HCT116 (cell line): ENCODE measurements at regions not wholly inside any gene's neighbourhood (a gene's known extent, or its start where the extent isn't known, plus 50 kb on each side); places are given as distances from the start of the nearest gene placed in this dataset.

Source experiments
- ATAC-seq: fragments of 200-7000 bp; cut with Tn5 transposase; 2 replicates; pipeline ENCODE4 v1.9.1; 2020; ENCODE audit warnings: mild to moderate bottlenecking, moderate library complexity
- BruUV-seq: library from RNA; stranded (reverse); fragments of 400-500 nt; replicated peaks from 2 replicates; lab custom pipeline; 2021; lab: Mats Ljungman, UMichigan
- CTCF ChIA-PET: fragments of 300-600 bp; sonication (Branson Sonifier 250); formaldehyde crosslinking; loops from one replicate; lab custom pipeline; 2021; ENCODE audit warnings: antibody characterized with exemption; lab: Charles Lee
- POLR2A ChIA-PET: fragments of 300-600, 350-600 bp; sonication (Branson Sonifier 250); formaldehyde crosslinking; loops from one replicate; lab custom pipeline; 2021; ENCODE audit warnings: antibody characterized with exemption; lab: Charles Lee
- RAD21 ChIA-PET, 2 experiments: fragments of 300-600 bp; sonication (Branson Sonifier 250); formaldehyde crosslinking; loops; one replicate each; lab custom pipeline; 2023; ENCODE audit warnings: low total read pairs in 2 of 2; ENCODE audit not compliant: uncharacterized antibody in 2 of 2, unreplicated experiment in 2 of 2, low non-redundant PET in 1 of 2; lab: Charles Lee
- DNase-seq: peaks from one replicate; pipeline ENCODE4 v3.0.0-alpha.2; 2010; ENCODE audit warnings: low read depth, low spot score
- H2AFZ ChIP-seq: fragments of 200-600 bp; shearing (Covaris generic), sonication (generic); 2 replicates; pipeline ENCODE4 v1.6.1; 2017; ENCODE audit warnings: low read depth, mixed run types, mixed read lengths, antibody characterized with exemption, low read length; ENCODE audit not compliant: poor library complexity, severe bottlenecking
- H3K27ac ChIP-seq: 2 replicates; pipeline ENCODE4 v1.5.1; 2012; ENCODE audit warnings: low read depth, low read length
- H3K27me3 ChIP-seq: fragments of 200-600 bp; sonication (generic); 2 replicates; pipeline ENCODE4 v1.6.1; 2016; ENCODE audit warnings: mixed run types, low read length, mixed read lengths; ENCODE audit not compliant: insufficient read depth
- H3K36me3 ChIP-seq, 2 experiments: fragments of 200-500 bp in 1 of 2; fragments of 200-600 bp in 1 of 2; sonication (Bioruptor generic) in 1 of 2; sonication (generic) in 1 of 2; 2 replicates each; pipeline versions ENCODE4 v1.5.1 to v1.6.1; 2014 to 2016; ENCODE audit warnings: low read length in 2 of 2, inconsistent platforms in 1 of 2, mixed read lengths in 1 of 2, mixed run types in 1 of 2; ENCODE audit not compliant: insufficient read depth in 2 of 2, control insufficient read depth in 1 of 2
- H3K4me1 ChIP-seq, 2 experiments: fragments of 200-600 bp in 1 of 2; sonication (generic) in 1 of 2; 2 replicates each; pipeline versions ENCODE4 v1.5.1 to v1.6.1; 2012 to 2017; ENCODE audit warnings: low read length in 2 of 2, inconsistent platforms in 1 of 2, mild to moderate bottlenecking in 1 of 2, mixed read lengths in 1 of 2, mixed run types in 1 of 2, moderate library complexity in 1 of 2; ENCODE audit not compliant: insufficient read depth in 2 of 2, control insufficient read depth in 1 of 2
- H3K4me2 ChIP-seq: fragments of 200-600 bp; sonication (generic); 2 replicates; pipeline ENCODE4 v1.6.1; 2017; ENCODE audit warnings: mixed run types, low read length, mixed read lengths
- H3K4me3 ChIP-seq, 2 experiments: fragments of 200-600 bp in 1 of 2; sonication (generic) in 1 of 2; replicated peaks in 1 of 2; 2 replicates each; pipeline ENCODE4 v1.5.1; 2011 to 2016; ENCODE audit warnings: low read length in 2 of 2, control low read depth in 1 of 2, low read depth in 1 of 2, mild to moderate bottlenecking in 1 of 2, mixed read lengths in 1 of 2, mixed run types in 1 of 2
- H3K79me2 ChIP-seq: fragments of 200-600 bp; sonication (generic); 2 replicates; pipeline ENCODE4 v1.6.1; 2017; ENCODE audit warnings: mild to moderate bottlenecking, mixed run types, low read length, moderate library complexity, mixed read lengths; ENCODE audit not compliant: insufficient read depth
- H3K9ac ChIP-seq: fragments of 200-600 bp; sonication (generic); 2 replicates; pipeline ENCODE4 v1.6.1; 2016; ENCODE audit warnings: low read length, mixed read lengths
- H3K9me2 ChIP-seq: fragments of 200-600 bp; sonication (generic), shearing (Covaris generic); 2 replicates; pipeline ENCODE4 v1.6.1; 2017; ENCODE audit warnings: mixed run types, mild to moderate bottlenecking, moderate library complexity; ENCODE audit not compliant: insufficient read depth
- H3K9me3 ChIP-seq, 2 experiments: fragments of 200-500 bp in 1 of 2; fragments of 200-600 bp in 1 of 2; sonication (Bioruptor generic) in 1 of 2; sonication (generic) in 1 of 2; 2 replicates each; pipeline ENCODE4 v1.6.1; 2014 to 2017; ENCODE audit warnings: low read length in 2 of 2, mixed read lengths in 2 of 2, inconsistent platforms in 1 of 2, low read depth in 1 of 2, mild to moderate bottlenecking in 1 of 2, mixed run types in 1 of 2, moderate library complexity in 1 of 2; ENCODE audit not compliant: control insufficient read depth in 1 of 2, insufficient read depth in 1 of 2
- H4K20me1 ChIP-seq: fragments of 200-600 bp; sonication (generic), shearing (Covaris generic); 2 replicates; pipeline ENCODE4 v1.6.1; 2017; ENCODE audit warnings: mixed run types, mild to moderate bottlenecking, moderate library complexity; ENCODE audit not compliant: insufficient read depth
- CBX3 ChIP-seq: IDR thresholded peaks from 2 replicates; pipeline ENCODE4 v1.6.1; 2012; ENCODE audit warnings: low read depth
- CEBPB ChIP-seq: IDR thresholded peaks from 2 replicates; pipeline ENCODE4 v1.6.1; 2012; ENCODE audit warnings: low read depth
- ELF1 ChIP-seq: IDR thresholded peaks from 2 replicates; pipeline ENCODE4 v1.6.1; 2012; ENCODE audit warnings: low read depth, borderline replicate concordance
- EZH2phosphoT487 ChIP-seq: fragments of 200-600 bp; IDR thresholded peaks from 2 replicates; pipeline ENCODE4 v1.6.1; 2018; ENCODE audit warnings: antibody characterized with exemption, borderline replicate concordance
- JUND ChIP-seq: IDR thresholded peaks from 2 replicates; pipeline ENCODE4 v1.6.1; 2012
- POLR2A ChIP-seq: IDR thresholded peaks from 2 replicates; pipeline ENCODE4 v1.7.0; 2011; ENCODE audit warnings: borderline replicate concordance; ENCODE audit not compliant: insufficient read depth, insufficient read length; ENCODE audit errors: extremely low read depth
- POLR2AphosphoS5 ChIP-seq: IDR thresholded peaks from 2 replicates; pipeline ENCODE4 v1.6.1; 2011; ENCODE audit warnings: mild to moderate bottlenecking, low read depth, low read length, moderate library complexity
- RAD21 ChIP-seq: IDR thresholded peaks from 2 replicates; pipeline ENCODE4 v1.6.1; 2012; ENCODE audit warnings: low read depth, mild to moderate bottlenecking
- SIN3A ChIP-seq: IDR thresholded peaks from 2 replicates; pipeline ENCODE4 v1.6.1; 2012; ENCODE audit warnings: low read depth
- SP1 ChIP-seq: IDR thresholded peaks from 2 replicates; pipeline ENCODE4 v1.6.1; 2012; ENCODE audit warnings: low read depth
- YY1 ChIP-seq: IDR thresholded peaks from 2 replicates; pipeline ENCODE4 v1.6.1; 2011; ENCODE audit warnings: low read length, low read depth, moderate library complexity, mild to moderate bottlenecking; ENCODE audit not compliant: insufficient replicate concordance; ENCODE audit errors: extremely low read depth
- ZFX ChIP-seq: fragments of 450-650 bp; IDR thresholded peaks from 2 replicates; pipeline ENCODE4 v1.6.1; 2017
- ZNF274 ChIP-seq: fragments of 200-500 bp; sonication (Bioruptor generic); IDR thresholded peaks from 2 replicates; pipeline ENCODE4 v1.6.1; 2014; ENCODE audit warnings: mild to moderate bottlenecking, low read depth, low read length, inconsistent platforms
- intact Hi-C: fragments of 100-400 bp; cut with micrococcal nuclease; formaldehyde crosslinking; loops from 2 replicates; pipeline ENCODE4 v1.10.0; 2022
- TF ChIP-seq, protein P1 (sequence below), 3 experiments: fragments of 200-600 bp in 1 of 3; sonication (generic) in 1 of 3; IDR thresholded peaks in 2 of 3; conservative IDR thresholded peaks in 1 of 3; 2 replicates each; pipeline ENCODE4 v1.5.1; 2012 to 2017; ENCODE audit warnings: low read depth in 2 of 3, low read length in 2 of 3, antibody characterized with exemption in 1 of 3, borderline replicate concordance in 1 of 3, control low read depth in 1 of 3, mild to moderate bottlenecking in 1 of 3, mixed read lengths in 1 of 3, mixed run types in 1 of 3, moderate library complexity in 1 of 3; ENCODE audit not compliant: insufficient read depth in 1 of 3
- TF ChIP-seq, protein P2 (sequence below): IDR thresholded peaks from 2 replicates; pipeline ENCODE4 v1.6.1; 2011; ENCODE audit warnings: mild to moderate bottlenecking, low read length, moderate library complexity; ENCODE audit not compliant: insufficient replicate concordance; ENCODE audit errors: extremely low read depth

DNA sequence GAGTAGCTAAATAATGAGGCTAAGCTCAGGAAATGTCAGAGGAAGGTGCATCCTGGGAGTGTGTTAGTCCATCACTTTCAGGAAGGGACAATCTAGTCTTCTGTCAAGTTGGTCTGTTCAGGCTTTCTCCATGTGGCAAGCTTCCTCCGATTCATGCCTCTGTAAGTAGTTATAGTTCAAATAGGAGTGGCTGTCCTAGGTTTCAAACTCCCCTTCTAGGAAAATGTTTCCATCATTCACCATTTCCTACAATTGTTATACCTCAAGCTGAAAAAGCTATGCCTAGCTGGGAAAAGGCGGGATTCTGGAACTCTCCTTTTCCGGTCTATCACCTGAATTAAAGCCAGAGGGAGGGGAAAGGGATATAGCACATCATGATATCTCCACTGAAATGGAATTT, 287.7 kb upstream of the ZSWIM2 start:
- Histone ChIP-seq H3K4me3 (no peak overlapping the region), H3K4me1 (no peaks in the 10 kb centered on the region), H4K20me1 (no peaks in the 10 kb centered on the region), H3K27ac (no peak overlapping the region), H2AFZ (no peak overlapping the region), H3K79me2 (no peaks in the 10 kb centered on the region), H3K36me3 (no peaks in the 10 kb centered on the region), H3K27me3 (no peaks in the 10 kb centered on the region), H3K9me3 (no peaks in the 10 kb centered on the region), H3K9ac (no peak overlapping the region), H3K9me2 (no peaks in the 10 kb centered on the region), H3K4me2 (no peak overlapping the region)
- TF ChIP-seq POLR2A, result no peak
- ChIA-PET RAD21 (no interaction called here), POLR2A (no interaction called here), CTCF (interaction anchor here (1.6 kb wide), 1 partner anchor 274 kb away, joined by 4 read pairs; no protein-coding TSS in a partner anchor)
- BruUV-seq, result no TSS peak
- intact Hi-C loops, result no loop called here
- ATAC-seq, result no peak
- no peak for DNase-seq

DNA sequence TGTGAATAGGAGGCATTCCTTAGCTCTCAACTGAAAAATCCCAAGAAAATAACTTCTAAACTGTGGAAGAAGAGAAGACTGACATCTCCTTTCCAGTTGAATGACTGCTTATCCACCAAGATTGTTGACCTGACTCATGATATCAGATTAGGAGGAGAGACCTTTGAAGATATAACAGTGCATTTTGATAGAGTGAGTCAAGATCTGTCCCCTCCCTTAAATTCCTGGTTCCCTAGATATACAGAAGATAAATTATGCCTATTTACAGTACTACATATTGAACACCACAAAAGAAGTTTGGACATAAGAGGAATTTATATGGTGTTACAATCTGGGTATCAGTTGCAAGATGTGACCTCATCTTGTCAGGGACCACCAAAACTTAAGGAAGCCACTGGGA, 285.3 kb upstream of the ZSWIM2 start:
- Histone ChIP-seq H4K20me1 (no peaks in the 10 kb centered on the region), H3K9me3 (no peaks in the 10 kb centered on the region), H3K36me3 (no peaks in the 10 kb centered on the region), H3K79me2 (no peaks in the 10 kb centered on the region), H3K4me1 (no peaks in the 10 kb centered on the region), H3K4me2 (no peak overlapping the region), H3K27me3 (no peaks in the 10 kb centered on the region), H3K4me3 (no peak overlapping the region), H2AFZ (no peak overlapping the region), H3K9me2 (no peaks in the 10 kb centered on the region), H3K27ac (no peak overlapping the region), H3K9ac (no peak overlapping the region)
- ChIA-PET CTCF (no interaction called here), POLR2A (no interaction called here), RAD21 (no interaction called here)
- no TSS peak for BruUV-seq
- intact Hi-C loops, result no loop called here
- DNase-seq, result no peak
- no peak for ATAC-seq
- TF ChIP-seq CEBPB (no peak), POLR2AphosphoS5 (no peak), JUND (no peak), POLR2A (no peak), RAD21 (no peak), SP1 (no peak), CBX3 (no peak), ELF1 (no peak), ZFX (no peak), ZNF274 (no peak), SIN3A (no peak), EZH2phosphoT487 (no peak), YY1 (no peak)
- TF ChIP-seq, protein P1, sequence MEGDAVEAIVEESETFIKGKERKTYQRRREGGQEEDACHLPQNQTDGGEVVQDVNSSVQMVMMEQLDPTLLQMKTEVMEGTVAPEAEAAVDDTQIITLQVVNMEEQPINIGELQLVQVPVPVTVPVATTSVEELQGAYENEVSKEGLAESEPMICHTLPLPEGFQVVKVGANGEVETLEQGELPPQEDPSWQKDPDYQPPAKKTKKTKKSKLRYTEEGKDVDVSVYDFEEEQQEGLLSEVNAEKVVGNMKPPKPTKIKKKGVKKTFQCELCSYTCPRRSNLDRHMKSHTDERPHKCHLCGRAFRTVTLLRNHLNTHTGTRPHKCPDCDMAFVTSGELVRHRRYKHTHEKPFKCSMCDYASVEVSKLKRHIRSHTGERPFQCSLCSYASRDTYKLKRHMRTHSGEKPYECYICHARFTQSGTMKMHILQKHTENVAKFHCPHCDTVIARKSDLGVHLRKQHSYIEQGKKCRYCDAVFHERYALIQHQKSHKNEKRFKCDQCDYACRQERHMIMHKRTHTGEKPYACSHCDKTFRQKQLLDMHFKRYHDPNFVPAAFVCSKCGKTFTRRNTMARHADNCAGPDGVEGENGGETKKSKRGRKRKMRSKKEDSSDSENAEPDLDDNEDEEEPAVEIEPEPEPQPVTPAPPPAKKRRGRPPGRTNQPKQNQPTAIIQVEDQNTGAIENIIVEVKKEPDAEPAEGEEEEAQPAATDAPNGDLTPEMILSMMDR (IDR thresholded peaks at IDR 0.05 in 2 of 3, conservative IDR thresholded peaks at IDR 0.05 in 1 of 3; ENCODE audit: borderline replicate concordance in 1 of 3, insufficient read depth in 1 of 3, low read depth in 2 of 3, low read length in 2 of 3), result no peak
- TF ChIP-seq, protein P2, sequence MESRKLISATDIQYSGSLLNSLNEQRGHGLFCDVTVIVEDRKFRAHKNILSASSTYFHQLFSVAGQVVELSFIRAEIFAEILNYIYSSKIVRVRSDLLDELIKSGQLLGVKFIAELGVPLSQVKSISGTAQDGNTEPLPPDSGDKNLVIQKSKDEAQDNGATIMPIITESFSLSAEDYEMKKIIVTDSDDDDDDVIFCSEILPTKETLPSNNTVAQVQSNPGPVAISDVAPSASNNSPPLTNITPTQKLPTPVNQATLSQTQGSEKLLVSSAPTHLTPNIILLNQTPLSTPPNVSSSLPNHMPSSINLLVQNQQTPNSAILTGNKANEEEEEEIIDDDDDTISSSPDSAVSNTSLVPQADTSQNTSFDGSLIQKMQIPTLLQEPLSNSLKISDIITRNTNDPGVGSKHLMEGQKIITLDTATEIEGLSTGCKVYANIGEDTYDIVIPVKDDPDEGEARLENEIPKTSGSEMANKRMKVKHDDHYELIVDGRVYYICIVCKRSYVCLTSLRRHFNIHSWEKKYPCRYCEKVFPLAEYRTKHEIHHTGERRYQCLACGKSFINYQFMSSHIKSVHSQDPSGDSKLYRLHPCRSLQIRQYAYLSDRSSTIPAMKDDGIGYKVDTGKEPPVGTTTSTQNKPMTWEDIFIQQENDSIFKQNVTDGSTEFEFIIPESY, result no peak
